ENCODE measurements at regions not wholly inside any gene's neighbourhood (a gene's known extent, or its start where the extent isn't known, plus 50 kb on each side); places are given as distances from the start of the nearest gene placed in this dataset.

DNA sequence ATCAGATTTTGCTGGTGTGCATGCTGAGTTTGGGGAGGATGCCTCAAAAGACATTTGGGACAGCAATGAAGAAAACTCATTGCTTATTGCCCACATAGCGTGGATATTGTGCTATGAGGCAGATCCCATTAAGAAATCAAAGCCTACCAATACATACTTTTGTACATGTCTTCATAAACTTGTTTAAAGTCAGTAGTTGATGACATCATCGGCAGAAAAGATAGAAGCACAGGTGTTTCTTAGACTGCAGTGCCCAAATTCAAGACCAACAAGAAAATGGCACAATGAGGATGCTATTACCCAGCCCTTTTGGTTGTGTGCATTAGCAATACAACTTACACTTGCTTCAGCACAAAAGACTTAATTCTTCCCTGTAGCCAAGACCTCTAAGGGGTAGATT, 428.7 kb upstream of the RARB start:
- ATAC-seq (ENCODE audit: low read depth) (no peak), DNase-seq (no peak)
- Mint-ChIP-seq H3K27me3 (no peaks in the 10 kb centered on the region), H3K27ac (no peak overlapping the region), H3K36me3 (no peaks in the 10 kb centered on the region), H3K4me1 (no peaks in the 10 kb centered on the region), H3K9me3 (no peaks in the 10 kb centered on the region), H3K4me3 (no peak overlapping the region)
- POLR2A ChIA-PET = no interaction called here

DNA sequence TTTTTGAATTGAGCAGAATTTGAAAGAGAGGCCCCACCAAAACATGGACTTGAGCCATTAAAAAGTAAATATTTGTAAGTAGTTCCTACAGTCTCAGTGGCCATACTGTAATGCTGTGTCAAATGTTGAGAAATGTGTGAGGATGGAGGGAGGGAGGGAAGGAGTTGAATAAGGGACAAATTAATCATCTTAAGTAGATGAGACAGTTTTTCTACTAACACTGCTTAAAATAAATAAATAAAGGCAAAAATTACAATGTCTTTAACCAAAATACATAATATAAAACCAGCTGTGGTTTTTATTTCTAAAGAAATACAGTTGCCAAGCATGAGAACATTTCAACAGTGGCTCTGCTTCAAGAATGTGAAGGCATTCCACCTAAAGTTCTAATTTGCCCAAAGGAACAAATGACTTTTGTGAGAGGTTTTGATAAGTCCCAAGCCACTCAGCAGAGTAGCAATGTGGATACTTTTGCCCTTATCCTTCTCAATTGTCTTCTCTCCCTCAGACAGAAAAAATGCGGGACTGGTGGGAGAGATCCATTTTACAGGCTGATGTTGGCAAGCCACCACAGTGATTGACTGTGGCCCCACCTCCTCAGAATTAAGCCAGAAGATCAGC, 427.0 kb upstream of the RARB start:
- DNase-seq (no peak), ATAC-seq (ENCODE audit: low read depth) (no peak)
- Mint-ChIP-seq H3K9me3 (no peaks in the 10 kb centered on the region), H3K36me3 (no peaks in the 10 kb centered on the region), H3K27me3 (no peaks in the 10 kb centered on the region), H3K4me1 (no peaks in the 10 kb centered on the region), H3K4me3 (no peak overlapping the region), H3K27ac (no peak overlapping the region)
- POLR2A ChIA-PET = no interaction called here

DNA sequence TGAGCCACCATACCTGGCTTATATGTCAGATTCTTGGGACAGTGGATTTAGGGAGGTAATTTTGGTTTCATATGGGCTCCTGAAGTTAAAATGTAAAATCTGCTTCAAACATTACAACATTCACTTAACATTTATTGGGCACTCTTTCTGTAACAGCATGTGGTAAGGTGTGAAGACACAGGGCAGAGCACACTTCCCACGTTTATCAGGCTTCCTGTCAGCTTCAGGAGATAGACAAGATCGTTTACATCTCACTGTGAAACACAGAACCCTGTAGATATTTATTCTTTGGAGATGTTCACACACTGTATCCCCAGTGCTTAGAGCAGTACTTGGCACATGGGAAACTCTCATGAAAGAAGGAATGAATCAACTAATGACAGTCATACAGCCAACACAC, 426.0 kb upstream of the RARB start:
- no peaks in the 10 kb centered on the region for H3K27me3 Mint-ChIP-seq
- H3K27ac Mint-ChIP-seq = no peak overlapping the region
- H3K36me3 Mint-ChIP-seq = no peaks in the 10 kb centered on the region
- DNase-seq (no peak), ATAC-seq (ENCODE audit: low read depth) (no peak)
- no peaks in the 10 kb centered on the region for H3K4me1 Mint-ChIP-seq
- H3K9me3 Mint-ChIP-seq = no peaks in the 10 kb centered on the region
- H3K4me3 Mint-ChIP-seq = no peak overlapping the region
- POLR2A ChIA-PET = no interaction called here

DNA sequence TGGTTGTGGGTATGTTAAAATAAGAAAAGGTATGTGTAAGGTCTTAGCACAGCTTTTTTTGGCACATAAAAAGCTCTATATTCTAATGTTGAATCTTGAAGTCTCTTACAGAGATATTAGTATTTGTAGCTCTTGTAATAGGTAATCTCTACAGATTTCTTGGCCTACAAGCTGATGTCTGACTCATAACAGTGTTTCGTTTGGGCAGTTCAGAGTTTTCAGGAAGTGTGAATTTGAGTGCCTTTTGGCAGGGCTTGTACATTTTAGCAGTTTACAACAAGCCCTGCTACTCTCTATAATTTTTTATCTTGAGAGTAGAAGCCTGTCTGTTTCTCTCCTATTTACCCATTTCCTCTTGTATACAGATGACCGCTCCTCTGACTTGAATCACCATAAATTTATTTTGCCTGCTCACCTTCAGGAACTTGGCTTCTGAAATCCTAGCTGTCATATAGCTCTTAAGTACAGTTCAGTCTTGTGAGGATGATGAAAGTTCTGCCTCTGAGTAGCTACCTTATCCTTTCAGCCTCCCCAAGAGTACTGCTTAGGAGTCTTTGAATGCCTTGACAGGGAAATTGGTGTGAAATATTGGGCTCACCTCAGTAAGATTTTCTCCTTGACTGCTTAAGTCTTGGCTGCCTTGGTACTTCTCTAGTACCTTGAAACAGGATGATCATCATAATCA, 419.9 kb upstream of the RARB start:
- no peak for ATAC-seq (ENCODE audit: low read depth)
- H3K9me3 Mint-ChIP-seq = no peaks in the 10 kb centered on the region
- no peaks in the 10 kb centered on the region for H3K4me1 Mint-ChIP-seq
- no peaks in the 10 kb centered on the region for H3K36me3 Mint-ChIP-seq
- no peak for DNase-seq
- H3K27ac Mint-ChIP-seq = no peak overlapping the region
- no peak overlapping the region for H3K4me3 Mint-ChIP-seq
- no peaks in the 10 kb centered on the region for H3K27me3 Mint-ChIP-seq
- POLR2A ChIA-PET = no interaction called here

DNA sequence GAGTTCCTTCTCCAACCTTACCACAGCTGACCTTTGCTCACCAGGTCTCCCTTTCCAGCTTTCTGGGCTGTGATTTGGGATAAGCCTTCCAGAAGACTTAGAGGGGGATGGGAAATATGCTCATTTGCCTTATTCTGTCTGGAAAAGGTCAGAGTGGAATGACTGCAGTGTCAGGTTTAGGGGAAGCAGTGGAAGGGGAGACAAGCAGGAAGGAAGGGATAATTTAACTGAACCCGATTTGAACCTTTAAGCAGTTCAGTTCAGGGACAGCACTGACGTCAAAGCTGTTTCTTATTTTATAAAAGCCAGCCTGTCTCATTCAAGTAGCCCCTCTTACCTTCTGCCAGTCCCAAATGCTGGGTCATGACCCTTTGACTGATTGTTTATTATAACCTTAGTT, 418.4 kb upstream of the RARB start:
- H3K4me1 Mint-ChIP-seq = no peaks in the 10 kb centered on the region
- no peaks in the 10 kb centered on the region for H3K27me3 Mint-ChIP-seq
- H3K27ac Mint-ChIP-seq = no peak overlapping the region
- H3K36me3 Mint-ChIP-seq = no peaks in the 10 kb centered on the region
- no peak overlapping the region for H3K4me3 Mint-ChIP-seq
- POLR2A ChIA-PET = no interaction called here
- DNase-seq (no peak), ATAC-seq (ENCODE audit: low read depth) (no peak)
- no peaks in the 10 kb centered on the region for H3K9me3 Mint-ChIP-seq

- no peaks in the 10 kb centered on the region for H3K36me3 Mint-ChIP-seq
- ATAC-seq (ENCODE audit: low read depth) (no peak), DNase-seq (no peak)
- POLR2A ChIA-PET = no interaction called here
- no peaks in the 10 kb centered on the region for H3K27me3 Mint-ChIP-seq
- H3K4me3 Mint-ChIP-seq = no peak overlapping the region
- no peak overlapping the region for H3K27ac Mint-ChIP-seq
- H3K9me3 Mint-ChIP-seq = no peaks in the 10 kb centered on the region
- H3K4me1 Mint-ChIP-seq = no peaks in the 10 kb centered on the region
These were observed 412.5 kb upstream of the RARB start for GRCh38 chr3:25015599-25015998.

GRCh38 chr3:25018909-25019308, 409.2 kb upstream of the RARB start:
- Mint-ChIP-seq H3K9me3 (no peaks in the 10 kb centered on the region), H3K27ac (no peak overlapping the region)
- POLR2A ChIA-PET = no interaction called here

DNA sequence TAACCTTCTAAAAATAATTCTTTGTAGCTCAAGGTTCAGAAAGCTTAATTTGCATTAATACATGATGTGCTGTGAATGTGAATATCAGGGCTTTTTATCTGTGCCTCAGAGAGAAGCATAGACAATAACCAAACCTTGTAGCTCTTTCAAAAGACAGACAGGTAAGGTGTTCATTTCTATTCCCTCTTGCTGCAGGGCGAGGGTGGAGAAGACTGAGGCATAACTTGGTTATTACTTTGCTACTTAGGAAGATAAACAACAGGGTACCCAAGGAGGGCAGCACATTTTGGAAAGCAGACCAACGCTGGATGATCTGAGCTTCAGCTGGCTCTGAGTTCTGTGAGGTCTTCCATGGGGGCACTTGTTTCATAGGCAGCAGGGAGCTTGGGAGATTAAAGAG, 408.6 kb upstream of the RARB start:
- no peaks in the 10 kb centered on the region for H3K9me3 Mint-ChIP-seq
- H3K27me3 Mint-ChIP-seq = no peaks in the 10 kb centered on the region
- POLR2A ChIA-PET = no interaction called here
- H3K4me3 Mint-ChIP-seq = no peak overlapping the region
- no peak overlapping the region for H3K27ac Mint-ChIP-seq
- no peak for DNase-seq
- no peaks in the 10 kb centered on the region for H3K36me3 Mint-ChIP-seq
- H3K4me1 Mint-ChIP-seq = no peaks in the 10 kb centered on the region
- no peak for ATAC-seq (ENCODE audit: low read depth)

More at GRCh38 chr3:25018909-25019308, 409.2 kb upstream of the RARB start:
- H3K27me3 Mint-ChIP-seq = no peaks in the 10 kb centered on the region
- ATAC-seq (ENCODE audit: low read depth) (no peak), DNase-seq (no peak)
- H3K36me3 Mint-ChIP-seq = no peaks in the 10 kb centered on the region
- no peak overlapping the region for H3K4me3 Mint-ChIP-seq
- H3K4me1 Mint-ChIP-seq = no peaks in the 10 kb centered on the region

- Mint-ChIP-seq H3K4me1 (no peaks in the 10 kb centered on the region), H3K27ac (no peak overlapping the region), H3K4me3 (no peak overlapping the region), H3K9me3 (no peaks in the 10 kb centered on the region), H3K27me3 (no peaks in the 10 kb centered on the region), H3K36me3 (no peaks in the 10 kb centered on the region)
- ATAC-seq (ENCODE audit: low read depth) = no peak
- DNase-seq = no peak
- POLR2A ChIA-PET = no interaction called here
These were observed 406.2 kb upstream of the RARB start for GRCh38 chr3:25021816-25022215.

GRCh38 chr3:25023876-25024275, 404.2 kb upstream of the RARB start:
- Mint-ChIP-seq H3K4me1 (no peaks in the 10 kb centered on the region), H3K27me3 (no peaks in the 10 kb centered on the region), H3K36me3 (no peaks in the 10 kb centered on the region), H3K9me3 (no peaks in the 10 kb centered on the region), H3K4me3 (no peak overlapping the region), H3K27ac (no peak overlapping the region)
- POLR2A ChIA-PET = no interaction called here
- DNase-seq (no peak), ATAC-seq (ENCODE audit: low read depth) (no peak)

GRCh38 chr3:25025236-25025635, 402.8 kb upstream of the RARB start:
- Mint-ChIP-seq H3K27me3 (no peaks in the 10 kb centered on the region), H3K9me3 (no peaks in the 10 kb centered on the region), H3K36me3 (no peaks in the 10 kb centered on the region), H3K27ac (no peak overlapping the region), H3K4me3 (no peak overlapping the region), H3K4me1 (no peaks in the 10 kb centered on the region)
- ATAC-seq (ENCODE audit: low read depth) (no peak), DNase-seq (no peak)
- POLR2A ChIA-PET = no interaction called here

DNA sequence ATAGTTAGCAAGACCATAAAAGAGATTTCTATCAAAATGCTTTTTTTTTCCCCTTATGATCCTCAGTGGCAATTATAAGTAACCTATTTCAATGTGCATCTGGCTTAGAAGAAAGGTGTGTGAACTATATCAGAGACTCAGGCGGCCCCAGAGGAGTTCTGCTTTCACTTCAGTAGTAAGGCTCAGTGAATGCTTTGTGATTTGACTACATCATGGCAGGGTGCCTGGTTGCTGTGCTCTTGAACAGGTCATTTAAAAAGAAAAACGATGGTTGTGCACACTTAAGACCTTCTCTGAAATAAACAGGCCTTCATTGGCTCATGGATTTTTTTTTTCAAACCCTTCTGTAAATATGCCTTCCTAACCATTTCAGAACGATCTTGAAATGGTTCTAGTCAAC, 400.4 kb upstream of the RARB start:
- no peak overlapping the region for H3K27ac Mint-ChIP-seq

DNA sequence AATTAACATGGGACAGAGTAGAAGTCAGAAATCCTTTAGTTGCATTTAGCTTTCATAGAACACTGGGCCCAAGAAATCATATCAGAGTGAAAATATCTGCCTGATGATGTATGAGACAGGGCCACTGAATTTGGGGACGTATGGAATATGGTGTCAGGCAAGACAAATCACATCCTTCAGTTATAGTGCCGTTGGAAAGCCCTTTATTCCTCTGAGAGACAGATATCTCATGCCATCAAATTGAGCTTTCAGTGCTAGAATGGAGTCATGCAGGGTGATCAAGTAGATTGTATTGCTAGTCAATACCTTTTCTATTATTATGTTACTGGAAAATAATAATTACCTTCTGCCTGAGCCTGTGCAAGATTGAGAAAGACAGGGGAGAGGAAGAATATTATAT, 398.2 kb upstream of the RARB start:
- POLR2A ChIA-PET = no interaction called here
- H3K9me3 Mint-ChIP-seq = no peaks in the 10 kb centered on the region
- H3K27ac Mint-ChIP-seq = no peak overlapping the region
- DNase-seq (no peak), ATAC-seq (ENCODE audit: low read depth) (no peak)
- H3K4me3 Mint-ChIP-seq = no peak overlapping the region
- H3K36me3 Mint-ChIP-seq = no peaks in the 10 kb centered on the region
- H3K27me3 Mint-ChIP-seq = no peaks in the 10 kb centered on the region
- no peaks in the 10 kb centered on the region for H3K4me1 Mint-ChIP-seq

More for the DNA sequence above, 400.4 kb upstream of the RARB start:
- POLR2A ChIA-PET = no interaction called here
- no peaks in the 10 kb centered on the region for H3K36me3 Mint-ChIP-seq
- no peak overlapping the region for H3K4me3 Mint-ChIP-seq
- no peak for ATAC-seq (ENCODE audit: low read depth)
- H3K4me1 Mint-ChIP-seq = no peaks in the 10 kb centered on the region
- no peaks in the 10 kb centered on the region for H3K9me3 Mint-ChIP-seq
- no peaks in the 10 kb centered on the region for H3K27me3 Mint-ChIP-seq
- no peak for DNase-seq

- POLR2A ChIA-PET = no interaction called here
- H3K4me1 Mint-ChIP-seq = no peaks in the 10 kb centered on the region
- H3K27ac Mint-ChIP-seq = no peak overlapping the region
- DNase-seq (no peak), ATAC-seq (ENCODE audit: low read depth) (no peak)
- H3K4me3 Mint-ChIP-seq = no peak overlapping the region
- no peaks in the 10 kb centered on the region for H3K27me3 Mint-ChIP-seq
- H3K9me3 Mint-ChIP-seq = no peaks in the 10 kb centered on the region
- H3K36me3 Mint-ChIP-seq = no peaks in the 10 kb centered on the region
These were observed 395.7 kb upstream of the RARB start for GRCh38 chr3:25032344-25032743.
